GM21390 (cell line): ENCODE measurements at regions not wholly inside any gene's neighbourhood (a gene's known extent, or its start where the extent isn't known, plus 50 kb on each side); places are given as distances from the start of the nearest gene placed in this dataset.
"Not testable (repeated sequence)": the region's sequence is repeated elsewhere in the genome, so short reads cannot be mapped to it uniquely, and the experiment has no call there.

ENCODE experiments used
- ATAC-seq: cut with Tn5 transposase; IDR thresholded peaks from one replicate; pipeline ENCODE4 v1.9.1; 2021; ENCODE audit not compliant: unreplicated experiment

GRCh38 chr4:152197211-152197610, 338.7 kb downstream of the FBXW7 start:
- ATAC-seq = no peak

DNA sequence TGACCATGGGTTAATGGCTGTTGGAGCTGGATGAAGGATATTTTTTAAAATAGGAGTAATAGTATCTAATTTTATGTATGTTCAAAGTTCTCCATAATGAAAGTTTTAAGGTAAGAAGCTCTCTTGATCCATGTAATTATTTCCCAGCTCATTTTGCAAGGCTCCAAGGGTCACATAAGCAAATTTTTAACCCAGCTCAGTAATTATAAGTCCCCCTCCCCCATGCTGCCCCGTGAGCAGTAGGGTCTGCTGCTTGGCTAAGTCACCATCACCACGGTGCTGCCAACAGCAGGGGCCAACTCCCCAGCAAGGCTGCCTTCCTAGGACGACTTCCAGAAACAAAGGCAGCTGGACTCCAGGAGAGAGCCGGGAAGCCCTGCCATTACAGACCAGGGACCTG, 340.0 kb downstream of the FBXW7 start:
- no peak for ATAC-seq

DNA sequence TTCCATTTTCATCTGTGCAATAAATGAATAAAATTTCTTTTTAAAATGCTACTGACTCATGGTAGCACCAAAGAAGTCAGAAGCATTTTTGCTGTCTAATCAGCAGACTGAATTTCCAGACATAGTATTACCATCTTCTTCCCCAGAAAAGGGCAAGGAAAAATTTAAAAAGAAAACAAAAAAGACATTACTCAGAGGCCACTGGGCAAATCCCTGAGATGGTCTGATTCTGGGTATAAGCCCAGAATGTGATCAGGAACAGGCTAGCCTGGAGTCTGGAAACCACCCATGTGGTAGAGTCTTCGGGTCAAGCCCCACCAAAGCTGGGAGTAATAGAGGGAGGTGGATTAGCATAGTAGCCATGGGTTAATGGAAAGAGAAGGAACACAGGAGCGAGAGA, 342.8 kb downstream of the FBXW7 start:
- ATAC-seq = no peak

GRCh38 chr4:152190907-152191306, 345.0 kb downstream of the FBXW7 start:
- ATAC-seq = no peak

DNA sequence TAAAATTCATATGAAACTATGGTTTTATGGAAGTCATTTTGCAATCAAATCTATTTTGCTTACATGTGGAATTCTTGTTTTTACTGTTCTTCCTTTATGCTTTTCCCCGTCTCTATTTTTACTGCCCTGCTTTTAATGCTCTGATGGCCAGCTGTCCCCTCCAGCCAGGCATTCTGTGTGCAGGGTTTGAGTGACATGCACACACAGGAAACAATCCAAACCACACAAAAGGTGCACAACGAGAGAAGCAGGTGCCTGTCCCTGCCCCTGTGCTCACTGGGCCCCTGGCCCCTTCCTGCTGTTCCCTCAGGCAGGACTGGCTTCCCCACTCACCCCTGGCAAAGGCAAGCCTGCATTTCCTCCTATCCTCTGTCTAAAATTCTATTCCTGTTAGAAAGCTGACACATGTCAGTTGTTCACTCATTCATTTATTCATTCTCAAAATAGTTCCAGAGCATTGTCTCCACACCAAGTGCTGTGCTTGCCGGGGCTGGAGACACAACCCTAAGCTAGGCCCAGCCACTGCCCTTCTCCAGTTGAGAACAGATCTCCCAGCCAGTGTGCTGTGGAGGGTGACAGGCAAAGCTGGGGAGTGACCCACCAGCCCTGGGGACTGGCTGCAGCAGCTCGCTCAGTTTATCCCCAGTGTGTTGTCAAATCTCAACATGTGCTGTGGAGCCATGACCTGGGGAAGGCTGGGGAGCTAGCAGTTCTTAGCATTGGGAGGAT, 346.3 kb downstream of the FBXW7 start:
- ATAC-seq = peak; percentile 83

DNA sequence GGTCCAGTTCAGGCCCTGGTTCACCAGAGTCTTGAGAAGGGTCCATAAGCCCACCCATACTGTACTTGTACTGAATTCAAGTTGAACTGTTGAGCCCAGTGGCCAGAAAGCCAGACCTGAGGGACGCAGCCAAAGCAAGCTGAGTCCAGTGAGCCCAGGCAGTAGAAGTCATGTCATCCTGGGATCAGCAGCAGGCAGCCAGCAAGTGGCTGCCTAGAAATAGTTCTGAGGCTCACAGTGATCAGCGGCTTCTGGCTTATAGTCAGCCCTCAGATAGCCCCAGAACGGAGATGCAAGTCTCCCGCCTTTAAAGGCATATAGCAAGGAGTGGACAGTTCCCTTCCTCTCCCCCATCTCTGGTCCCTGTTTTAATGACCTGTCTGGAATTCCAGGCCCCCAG, 347.1 kb downstream of the FBXW7 start:
- ATAC-seq = no peak

DNA sequence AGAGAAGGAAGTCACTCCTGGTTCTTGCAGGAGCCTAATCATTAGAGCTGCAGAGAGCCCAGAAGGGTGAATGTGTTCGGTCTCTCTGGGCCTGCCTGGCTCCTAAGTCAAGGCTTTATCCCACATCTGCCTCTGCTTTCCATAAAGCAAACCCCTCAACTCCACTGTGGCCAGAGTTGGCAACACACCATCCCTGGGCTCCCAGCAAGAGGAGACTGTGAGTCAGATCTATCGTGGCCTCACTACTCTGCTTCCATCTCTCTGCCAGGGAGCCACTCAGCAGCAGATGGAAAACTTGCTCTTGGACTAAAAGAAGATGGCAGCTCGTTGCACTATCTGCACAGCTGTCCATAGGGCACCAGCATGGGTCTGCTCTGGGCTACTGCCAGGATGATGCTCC, 348.2 kb downstream of the FBXW7 start:
- ATAC-seq = no peak

DNA sequence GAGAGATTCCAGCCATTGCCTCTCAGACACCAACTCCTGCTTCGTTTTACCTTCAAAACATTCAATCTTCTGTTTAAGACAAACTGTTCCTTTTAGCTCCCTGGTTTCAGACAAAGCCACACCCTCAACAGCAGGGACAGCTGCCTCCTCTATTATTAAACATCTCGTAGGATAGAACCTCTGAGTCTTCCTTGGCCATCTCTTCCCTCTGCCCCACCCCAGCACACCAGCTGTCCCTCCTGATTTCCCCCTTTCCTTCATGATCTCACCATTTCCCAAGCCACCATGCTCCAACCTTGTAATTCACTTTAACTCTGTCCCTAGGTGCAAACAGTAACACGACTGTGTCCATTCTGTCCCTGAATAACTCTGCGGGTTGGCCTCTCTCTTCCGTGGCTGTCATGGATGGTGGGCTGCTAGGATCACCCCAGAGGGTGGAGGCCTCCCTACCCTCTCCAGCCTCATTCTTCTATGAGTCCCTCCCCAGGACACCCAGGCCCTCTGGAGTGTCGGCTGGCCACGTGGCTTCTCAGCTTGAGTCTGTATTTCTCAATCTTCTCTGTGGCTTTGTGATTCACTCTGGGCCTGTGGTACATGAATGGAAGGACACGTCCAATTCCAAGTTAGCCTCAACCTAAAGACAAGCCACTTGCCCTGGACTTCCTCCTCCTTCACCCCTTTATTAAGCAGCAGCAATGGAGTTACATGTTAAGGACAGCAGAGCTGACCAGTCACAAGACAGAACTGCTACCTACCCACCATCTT, 349.9 kb downstream of the FBXW7 start:
- no peak for ATAC-seq

DNA sequence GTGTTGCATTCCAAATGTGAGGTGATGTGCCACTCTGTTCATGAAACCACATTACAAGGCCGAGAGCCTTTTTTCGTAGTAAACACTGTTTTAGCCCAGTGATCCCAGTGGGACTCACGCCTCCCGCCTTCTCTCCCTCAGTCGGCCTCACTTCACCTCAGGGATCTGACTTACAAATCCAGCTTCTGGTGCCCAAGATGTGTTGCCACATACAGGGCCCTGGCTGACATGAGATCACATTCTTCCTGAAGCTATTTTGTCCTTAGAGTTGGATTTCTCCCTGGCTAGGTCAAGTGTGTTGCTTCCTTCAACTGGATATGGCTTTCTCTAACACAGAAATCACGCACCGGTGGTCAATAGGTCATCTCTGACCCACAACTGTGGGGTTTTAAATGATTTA, 354.7 kb downstream of the FBXW7 start:
- ATAC-seq = no peak

DNA sequence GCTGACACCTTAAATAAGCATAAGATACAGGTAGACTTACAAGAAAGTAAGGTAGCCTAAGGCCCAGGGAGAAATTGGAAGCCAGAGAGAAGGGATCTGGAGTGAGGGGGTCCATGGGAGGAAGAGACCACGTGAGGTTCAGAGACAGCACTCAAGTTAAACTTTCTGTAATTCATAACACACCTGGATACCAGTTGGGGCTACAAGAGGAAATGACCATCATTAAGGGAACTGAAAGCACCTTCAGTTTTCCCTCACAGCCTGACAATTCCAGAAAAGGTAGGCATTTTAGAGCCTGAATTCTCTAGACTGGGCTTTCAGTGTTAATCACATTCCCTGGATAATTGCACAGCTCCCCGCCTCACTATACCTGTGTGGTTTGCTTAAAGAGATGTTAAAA, 355.5 kb downstream of the FBXW7 start:
- ATAC-seq = no peak

DNA sequence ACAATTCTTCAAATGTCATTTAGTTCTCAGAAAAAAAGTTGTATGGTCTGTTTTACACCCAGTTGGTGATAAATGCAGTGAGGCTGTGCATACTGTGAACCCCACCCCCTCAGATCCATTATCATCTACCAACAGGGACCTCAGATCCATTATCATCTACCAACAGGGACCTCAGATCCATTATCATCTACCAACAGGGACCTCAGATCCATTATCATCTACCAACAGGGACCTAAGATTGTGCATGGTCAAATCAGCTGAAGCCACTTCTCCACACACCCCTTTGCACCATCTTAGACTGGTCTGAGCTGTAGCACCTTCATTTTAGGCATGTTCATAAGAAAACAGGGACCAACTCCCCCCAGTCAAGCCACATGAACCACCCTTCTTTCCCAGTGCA, 358.4 kb downstream of the FBXW7 start:
- not testable (repeated sequence) for ATAC-seq

- no peak for ATAC-seq
Measured at GRCh38 chr4:152176627-152177214, 359.2 kb downstream of the FBXW7 start.

- ATAC-seq = no peak
Measured at GRCh38 chr4:152175586-152175985, 360.3 kb downstream of the FBXW7 start.

GRCh38 chr4:152172146-152172545, 363.7 kb downstream of the FBXW7 start:
- no peak for ATAC-seq

GRCh38 chr4:152171556-152171955, 364.3 kb downstream of the FBXW7 start:
- no peak for ATAC-seq

DNA sequence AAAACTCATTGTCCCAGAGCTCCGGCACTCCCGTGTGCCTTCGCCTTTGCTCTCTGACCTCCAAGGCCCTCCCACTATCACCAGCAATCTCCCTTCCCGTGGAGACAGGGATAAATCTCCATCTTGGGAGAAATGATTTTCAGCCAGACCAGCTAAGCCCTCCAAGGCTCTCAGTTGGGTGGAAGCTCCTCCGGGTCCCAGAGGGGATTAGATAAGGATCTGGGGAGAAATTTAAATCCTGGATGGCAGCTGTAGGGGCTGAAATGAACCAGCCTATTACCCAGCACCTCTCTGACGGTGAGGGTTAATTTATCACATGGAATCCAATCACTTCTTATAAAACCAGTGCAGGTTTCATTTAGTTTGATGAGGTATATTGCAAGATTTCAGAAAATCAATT, 366.2 kb downstream of the FBXW7 start:
- ATAC-seq = no peak

GRCh38 chr4:152168987-152169616, 366.8 kb downstream of the FBXW7 start:
- no peak for ATAC-seq

GRCh38 chr4:152166567-152166966, 369.3 kb downstream of the FBXW7 start:
- ATAC-seq = no peak

GRCh38 chr4:152165846-152166245, 370.0 kb downstream of the FBXW7 start:
- no peak for ATAC-seq

- no peak for ATAC-seq
Measured at GRCh38 chr4:152165146-152165545, 370.7 kb downstream of the FBXW7 start.

GRCh38 chr4:152164561-152164960, 371.3 kb downstream of the FBXW7 start:
- no peak for ATAC-seq

DNA sequence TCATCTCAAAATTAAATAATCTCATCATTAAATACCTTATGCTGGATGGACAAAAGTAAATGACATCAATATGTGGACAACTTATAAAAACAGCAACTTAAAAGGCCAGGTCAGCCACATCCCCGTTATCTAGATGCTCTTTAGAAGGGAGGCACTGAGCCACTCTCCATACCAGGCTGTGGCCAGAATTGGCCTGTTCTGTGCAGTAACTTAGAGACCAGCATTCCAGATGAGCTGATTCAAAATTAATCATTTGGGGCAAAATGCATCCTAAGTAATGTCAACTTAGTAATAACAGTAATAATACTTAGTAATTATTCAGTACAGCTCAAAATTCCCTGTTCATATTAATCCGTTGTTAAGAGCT, 373.6 kb downstream of the FBXW7 start:
- ATAC-seq = no peak
